Activated naive CD4-positive, alpha-beta T cell treated with anti-CD3 and anti-CD28 coated beads, Interleukin-2, amount 10 ng/mL, durations not matched to agents 7 days and 5 days (primary cell): ENCODE measurements at regions not wholly inside any gene's neighbourhood (a gene's known extent, or its start where the extent isn't known, plus 50 kb on each side); places are given as distances from the start of the nearest gene placed in this dataset.

ENCODE experiments used
- CTCF ChIA-PET: fragments of 350-600 bp; sonication (Branson Sonifier 250); formaldehyde crosslinking; loops from one replicate; lab custom pipeline; 2021; ENCODE audit warnings: antibody characterized with exemption; lab: Charles Lee
- DNase-seq: peaks from one replicate; pipeline ENCODE4 v3.0.0-alpha.2; 2020
- H3K27ac Mint-ChIP-seq: one replicate; pipeline ENCODE4 v1.8.0; 2021; ENCODE audit warnings: mild to moderate bottlenecking, moderate library complexity, mixed read lengths
- H3K27me3 Mint-ChIP-seq: one replicate; pipeline ENCODE4 v1.8.0; 2021; ENCODE audit warnings: mild to moderate bottlenecking, mixed read lengths
- H3K36me3 Mint-ChIP-seq: one replicate; pipeline ENCODE4 v1.8.0; 2021; ENCODE audit warnings: mixed read lengths
- H3K4me1 Mint-ChIP-seq: one replicate; pipeline ENCODE4 v1.8.0; 2021; ENCODE audit warnings: mixed read lengths
- H3K4me3 Mint-ChIP-seq: one replicate; pipeline ENCODE4 v1.8.0; 2021; ENCODE audit warnings: mild to moderate bottlenecking, moderate library complexity, mixed read lengths
- H3K9me3 Mint-ChIP-seq: one replicate; pipeline ENCODE4 v1.8.0; 2021; ENCODE audit warnings: mixed read lengths

GRCh38 chr18:8946066-8946838, 156.2 kb upstream of the NDUFV2 start:
- CTCF ChIA-PET = no interaction called here
- Mint-ChIP-seq H3K4me1 (peaks cover 2% of the 10 kb centered on the region), H3K36me3 (no peaks in the 10 kb centered on the region), H3K27ac (no peak overlapping the region), H3K4me3 (no peak overlapping the region), H3K9me3 (no peaks in the 10 kb centered on the region), H3K27me3 (peaks cover 5% of the 10 kb centered on the region)
- no peak for DNase-seq

GRCh38 chr18:8947566-8947965, 154.9 kb upstream of the NDUFV2 start:
- no peak for DNase-seq
- no peak overlapping the region for H3K27ac Mint-ChIP-seq
- CTCF ChIA-PET = no interaction called here
- no peak overlapping the region for H3K4me3 Mint-ChIP-seq
- H3K4me1 Mint-ChIP-seq = peaks cover 8% of the 10 kb centered on the region
- H3K36me3 Mint-ChIP-seq = no peaks in the 10 kb centered on the region
- peaks cover 5% of the 10 kb centered on the region for H3K27me3 Mint-ChIP-seq
- no peaks in the 10 kb centered on the region for H3K9me3 Mint-ChIP-seq

- H3K4me3 Mint-ChIP-seq = no peak overlapping the region
Observed at GRCh38 chr18:8948011-8948410, 154.5 kb upstream of the NDUFV2 start.

DNA sequence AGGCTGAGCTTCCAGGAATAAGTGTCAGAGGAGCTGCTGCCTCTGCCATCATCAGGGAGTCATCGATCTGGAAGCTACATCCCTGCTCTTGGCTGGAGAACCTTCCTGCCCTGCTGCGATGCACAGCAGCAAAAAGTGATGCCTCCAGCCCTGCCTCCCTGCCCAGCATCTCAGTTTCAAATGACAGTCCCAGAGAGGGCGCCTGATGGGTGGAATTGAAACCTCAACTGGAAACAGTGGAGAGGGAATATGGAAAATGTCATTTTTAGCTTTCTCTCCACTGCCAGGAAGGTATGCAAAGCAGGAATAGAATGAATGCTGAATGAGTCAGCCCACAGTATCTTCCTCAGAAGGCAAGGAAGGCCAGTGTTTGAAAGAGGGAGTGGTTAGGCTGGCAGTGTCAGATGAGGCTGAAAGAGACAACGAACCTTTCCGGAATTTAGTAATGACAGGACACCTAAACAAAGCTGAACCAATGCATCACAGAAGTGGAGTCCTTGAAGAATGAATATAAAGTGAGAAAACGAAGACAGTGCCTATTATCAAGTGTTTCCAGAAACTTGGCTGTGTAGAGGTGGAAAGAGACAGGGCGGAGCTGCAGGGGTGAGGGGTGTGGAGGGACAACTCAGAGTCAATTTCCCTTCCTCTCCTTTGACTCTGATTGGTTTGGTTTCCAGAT, 153.9 kb upstream of the NDUFV2 start:
- H3K27ac Mint-ChIP-seq = no peak overlapping the region
- DNase-seq = no peak
- H3K36me3 Mint-ChIP-seq = no peaks in the 10 kb centered on the region
- peaks cover 5% of the 10 kb centered on the region for H3K27me3 Mint-ChIP-seq
- H3K9me3 Mint-ChIP-seq = no peaks in the 10 kb centered on the region
- no peak overlapping the region for H3K4me3 Mint-ChIP-seq
- peaks cover 8% of the 10 kb centered on the region for H3K4me1 Mint-ChIP-seq
- CTCF ChIA-PET = no interaction called here

More at GRCh38 chr18:8948011-8948410, 154.5 kb upstream of the NDUFV2 start:
- Mint-ChIP-seq H3K27ac (no peak overlapping the region), H3K36me3 (no peaks in the 10 kb centered on the region), H3K9me3 (no peaks in the 10 kb centered on the region), H3K27me3 (peaks cover 5% of the 10 kb centered on the region), H3K4me1 (peaks cover 8% of the 10 kb centered on the region)
- DNase-seq = no peak
- CTCF ChIA-PET = no interaction called here

DNA sequence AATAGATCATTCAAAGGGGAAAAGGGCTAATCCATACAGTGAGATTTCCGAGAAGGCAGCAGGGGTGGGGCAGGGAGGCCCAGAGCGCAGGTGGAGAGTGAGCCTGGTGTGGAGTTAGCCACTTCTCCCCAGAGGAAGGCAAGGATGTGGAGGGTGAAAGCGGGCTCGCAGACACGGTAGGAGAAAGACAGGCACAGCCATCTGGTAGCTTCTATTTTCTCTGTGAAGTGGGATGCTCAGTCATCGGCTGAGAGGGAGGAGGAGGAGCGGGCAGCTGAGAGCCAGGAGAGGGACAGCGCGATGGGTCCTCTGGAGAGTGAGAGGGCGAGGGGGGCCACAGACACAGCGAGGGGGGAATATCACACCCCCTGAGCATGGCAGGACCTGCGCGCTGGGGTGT, 153.3 kb upstream of the NDUFV2 start:
- Mint-ChIP-seq H3K27ac (no peak overlapping the region), H3K4me1 (peaks cover 8% of the 10 kb centered on the region), H3K4me3 (no peak overlapping the region), H3K36me3 (no peaks in the 10 kb centered on the region), H3K9me3 (no peaks in the 10 kb centered on the region), H3K27me3 (peaks cover 5% of the 10 kb centered on the region)
- no peak for DNase-seq
- CTCF ChIA-PET = no interaction called here

DNA sequence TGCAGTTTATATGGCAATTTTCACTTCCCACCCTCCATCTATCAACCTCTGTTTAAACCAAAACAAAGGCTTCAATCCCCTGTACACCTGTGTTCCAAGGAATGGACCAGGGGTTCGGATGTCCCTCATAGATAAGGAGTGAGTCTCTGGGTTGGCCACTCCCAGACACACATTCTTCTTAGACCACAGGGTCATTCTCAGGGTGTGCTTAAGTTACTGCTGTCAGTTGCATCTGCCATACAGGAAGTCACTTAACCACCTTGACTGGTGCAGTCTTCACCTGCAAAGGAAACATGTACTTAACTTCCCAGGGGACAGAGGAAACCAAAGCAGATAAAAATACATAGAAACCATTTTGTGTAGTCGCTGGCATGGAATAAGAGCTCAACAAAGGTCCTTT, 151.0 kb upstream of the NDUFV2 start:
- CTCF ChIA-PET = no interaction called here
- Mint-ChIP-seq H3K27ac (no peak overlapping the region), H3K9me3 (no peaks in the 10 kb centered on the region), H3K27me3 (peaks cover 7% of the 10 kb centered on the region), H3K4me3 (no peak overlapping the region), H3K4me1 (peaks cover 8% of the 10 kb centered on the region), H3K36me3 (no peaks in the 10 kb centered on the region)
- no peak for DNase-seq

GRCh38 chr18:8952174-8952573, 150.3 kb upstream of the NDUFV2 start:
- Mint-ChIP-seq H3K27me3 (peaks cover 10% of the 10 kb centered on the region), H3K4me3 (no peak overlapping the region), H3K27ac (no peak overlapping the region), H3K36me3 (no peaks in the 10 kb centered on the region), H3K4me1 (peaks cover 8% of the 10 kb centered on the region), H3K9me3 (no peaks in the 10 kb centered on the region)
- CTCF ChIA-PET = no interaction called here
- no peak for DNase-seq

DNA sequence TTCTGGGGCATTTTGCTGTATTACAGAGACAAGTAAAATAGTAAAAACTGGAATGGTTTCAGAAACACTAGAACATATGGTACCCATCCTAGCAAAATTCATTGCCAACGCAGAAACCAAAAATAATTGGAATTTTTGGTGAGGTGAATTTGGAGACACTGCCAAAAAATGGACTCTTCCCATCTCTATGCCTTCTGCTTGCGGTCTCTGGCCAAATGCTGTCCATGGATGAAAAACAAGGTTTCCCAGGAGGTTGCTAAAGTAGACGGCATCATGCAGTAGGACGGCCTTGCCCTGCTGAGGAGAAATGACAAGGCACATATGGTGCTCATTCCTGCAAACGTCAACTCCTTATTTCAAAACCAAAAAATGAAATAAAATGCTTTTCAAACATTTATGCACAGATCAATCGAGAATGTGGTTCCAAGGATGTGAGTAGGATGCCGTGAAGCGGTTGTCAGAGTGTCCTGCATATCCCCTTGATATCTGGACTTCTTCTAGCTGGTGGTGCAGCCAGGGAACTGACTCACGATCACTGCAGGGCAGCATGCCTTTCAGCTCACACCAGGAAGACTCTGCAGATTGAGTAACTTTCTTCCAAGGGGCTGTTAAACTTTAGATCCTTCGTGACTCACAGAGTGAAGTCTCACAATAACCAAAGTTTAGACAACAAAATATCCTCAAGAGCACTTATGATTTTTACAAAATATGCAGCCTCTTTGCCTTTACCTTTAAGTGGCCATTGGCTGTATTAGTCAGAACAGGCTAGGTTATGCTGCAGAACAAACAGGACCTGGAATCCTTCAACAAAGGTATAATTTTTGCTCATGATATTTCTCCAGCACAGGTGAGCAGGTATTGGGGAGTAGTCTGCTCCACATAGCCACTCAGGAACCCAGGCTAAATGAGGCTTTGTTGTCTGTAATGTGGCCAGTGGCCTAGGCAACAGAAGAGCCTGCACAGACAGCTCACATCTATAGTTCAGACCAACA, 149.4 kb upstream of the NDUFV2 start:
- H3K27me3 Mint-ChIP-seq = peaks cover 13% of the 10 kb centered on the region
- no peak overlapping the region for H3K4me3 Mint-ChIP-seq
- H3K36me3 Mint-ChIP-seq = no peaks in the 10 kb centered on the region
- no peaks in the 10 kb centered on the region for H3K9me3 Mint-ChIP-seq
- peaks cover 8% of the 10 kb centered on the region for H3K4me1 Mint-ChIP-seq
- CTCF ChIA-PET = no interaction called here
- no peak overlapping the region for H3K27ac Mint-ChIP-seq
- DNase-seq = no peak

DNA sequence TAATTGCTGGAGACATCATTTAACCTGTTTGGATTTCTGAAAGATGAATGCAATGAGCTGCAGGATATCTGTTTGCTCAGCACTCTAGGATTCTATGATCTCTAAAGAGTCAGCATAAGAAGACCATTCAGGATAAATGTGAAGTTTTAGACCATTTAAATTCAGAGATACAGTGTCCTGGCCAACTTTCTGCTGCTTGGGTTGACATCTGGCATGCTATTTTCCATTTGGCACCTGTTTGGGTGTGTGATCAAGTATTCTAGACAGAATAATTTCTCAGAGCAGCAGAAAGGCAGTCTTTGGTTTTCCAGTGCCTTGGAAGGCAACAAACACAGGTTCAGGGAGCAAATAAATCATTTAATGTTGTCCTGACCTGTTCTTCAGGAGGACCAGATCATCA, 144.8 kb upstream of the NDUFV2 start:
- Mint-ChIP-seq H3K27ac (no peak overlapping the region), H3K4me1 (no peaks in the 10 kb centered on the region), H3K4me3 (no peak overlapping the region), H3K36me3 (no peaks in the 10 kb centered on the region), H3K27me3 (peaks cover 23% of the 10 kb centered on the region), H3K9me3 (no peaks in the 10 kb centered on the region)
- CTCF ChIA-PET = interaction anchor here (1.4 kb wide), 1 partner anchor 30 kb away, joined by 3 read pairs; no protein-coding TSS in a partner anchor
- DNase-seq = no peak

DNA sequence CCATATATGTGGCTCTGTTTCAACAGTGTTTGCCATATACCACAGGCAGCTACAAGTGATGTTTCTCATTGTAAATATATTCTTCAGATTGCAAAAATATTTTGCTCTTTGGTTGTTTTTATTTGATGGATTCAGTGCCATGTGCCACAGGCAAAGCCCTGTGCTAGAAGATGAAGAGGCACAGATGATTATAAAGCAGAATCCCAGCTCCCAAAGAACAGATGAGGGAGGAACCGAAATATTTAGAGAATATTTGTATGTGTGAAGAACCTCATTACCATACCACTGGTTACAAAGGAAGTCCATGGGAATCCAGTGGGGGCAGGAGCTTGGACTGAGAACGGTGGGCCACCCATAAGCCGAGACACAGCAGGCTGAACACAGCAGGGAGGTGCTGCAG, 143.8 kb upstream of the NDUFV2 start:
- Mint-ChIP-seq H3K36me3 (no peaks in the 10 kb centered on the region), H3K9me3 (no peaks in the 10 kb centered on the region), H3K27me3 (peaks cover 24% of the 10 kb centered on the region), H3K27ac (no peak overlapping the region), H3K4me1 (no peaks in the 10 kb centered on the region), H3K4me3 (no peak overlapping the region)
- CTCF ChIA-PET = interaction anchor here (1.4 kb wide), 1 partner anchor 29 kb away, joined by 3 read pairs; no protein-coding TSS in a partner anchor
- DNase-seq = no peak

DNA sequence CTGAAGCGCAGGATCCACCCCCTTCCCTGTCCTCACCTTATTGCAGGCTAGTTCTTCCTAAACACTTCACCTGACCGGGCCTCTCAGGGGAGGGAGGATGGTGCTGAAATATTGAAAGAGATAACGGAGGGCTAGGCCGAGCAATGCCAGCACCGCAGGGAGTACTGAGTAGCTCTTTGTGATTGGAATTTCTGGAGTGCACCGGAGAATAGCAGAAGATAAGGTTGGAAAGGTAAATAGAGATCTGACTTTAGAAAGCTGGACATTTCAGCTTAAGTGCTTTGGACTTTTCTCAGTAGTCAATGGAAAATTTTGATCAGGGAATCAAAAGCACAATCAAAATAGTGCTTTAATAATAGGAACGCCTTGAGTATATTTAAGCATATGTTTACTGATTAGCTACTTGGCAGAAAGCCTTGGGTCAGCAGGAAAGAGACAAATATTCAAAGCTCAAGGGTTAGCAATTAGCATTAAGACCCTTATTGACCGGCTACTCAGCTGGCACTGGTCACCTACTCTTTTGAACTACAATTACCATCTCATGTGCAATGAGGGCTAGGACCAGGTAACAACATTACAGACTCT, 142.9 kb upstream of the NDUFV2 start:
- no peak for DNase-seq
- CTCF ChIA-PET = no interaction called here
- Mint-ChIP-seq H3K36me3 (no peaks in the 10 kb centered on the region), H3K4me3 (no peak overlapping the region), H3K4me1 (no peaks in the 10 kb centered on the region), H3K27ac (no peak overlapping the region), H3K9me3 (no peaks in the 10 kb centered on the region), H3K27me3 (peaks cover 24% of the 10 kb centered on the region)

GRCh38 chr18:8960740-8961657, 141.5 kb upstream of the NDUFV2 start:
- H3K27me3 Mint-ChIP-seq = peaks cover 28% of the 10 kb centered on the region
- CTCF ChIA-PET = no interaction called here
- no peak for DNase-seq
- H3K4me3 Mint-ChIP-seq = no peak overlapping the region
- no peaks in the 10 kb centered on the region for H3K36me3 Mint-ChIP-seq
- no peaks in the 10 kb centered on the region for H3K4me1 Mint-ChIP-seq
- H3K9me3 Mint-ChIP-seq = no peaks in the 10 kb centered on the region
- H3K27ac Mint-ChIP-seq = no peak overlapping the region

GRCh38 chr18:8962192-8962779, 140.2 kb upstream of the NDUFV2 start:
- Mint-ChIP-seq H3K4me1 (no peaks in the 10 kb centered on the region), H3K27me3 (peaks cover 24% of the 10 kb centered on the region), H3K27ac (no peak overlapping the region), H3K9me3 (no peaks in the 10 kb centered on the region), H3K36me3 (no peaks in the 10 kb centered on the region), H3K4me3 (no peak overlapping the region)
- no peak for DNase-seq
- CTCF ChIA-PET = no interaction called here
